Effector memory CD4-positive, alpha-beta T cell (primary cell): ENCODE measurements at regions not wholly inside any gene's neighbourhood (a gene's known extent, or its start where the extent isn't known, plus 50 kb on each side); places are given as distances from the start of the nearest gene placed in this dataset.

Experiments used
- DNase-seq, 3 donors: peaks; one replicate each; pipeline ENCODE4 v3.0.0-alpha.2; 2020
- H3K27ac ChIP-seq: 2 replicates; pipeline ENCODE4 v1.7.0; 2013; ENCODE audit warnings: mild to moderate bottlenecking, low read length, moderate library complexity; ENCODE audit not compliant: insufficient read depth, poor library complexity, severe bottlenecking
- H3K27me3 ChIP-seq: replicated peaks from 2 replicates; pipeline ENCODE4 v1.7.0; 2013; ENCODE audit warnings: mild to moderate bottlenecking, low read length; ENCODE audit not compliant: insufficient read depth, control insufficient read depth, poor library complexity, severe bottlenecking
- H3K36me3 ChIP-seq: 2 replicates; pipeline ENCODE4 v1.7.0; 2013; ENCODE audit warnings: mild to moderate bottlenecking, low read length, moderate library complexity; ENCODE audit not compliant: control insufficient read depth, insufficient read depth
- H3K4me1 ChIP-seq: 2 replicates; pipeline ENCODE4 v1.7.0; 2013; ENCODE audit warnings: low read length, mild to moderate bottlenecking; ENCODE audit not compliant: control insufficient read depth, insufficient read depth, poor library complexity, severe bottlenecking
- H3K4me3 ChIP-seq: 2 replicates; pipeline ENCODE4 v1.7.0; 2013; ENCODE audit warnings: low read length, low read depth, mild to moderate bottlenecking; ENCODE audit not compliant: insufficient read depth, poor library complexity, severe bottlenecking
- H3K9me3 ChIP-seq: 2 replicates; pipeline ENCODE4 v1.7.0; 2013; ENCODE audit warnings: mild to moderate bottlenecking, low read length, moderate library complexity; ENCODE audit not compliant: control insufficient read depth

DNA sequence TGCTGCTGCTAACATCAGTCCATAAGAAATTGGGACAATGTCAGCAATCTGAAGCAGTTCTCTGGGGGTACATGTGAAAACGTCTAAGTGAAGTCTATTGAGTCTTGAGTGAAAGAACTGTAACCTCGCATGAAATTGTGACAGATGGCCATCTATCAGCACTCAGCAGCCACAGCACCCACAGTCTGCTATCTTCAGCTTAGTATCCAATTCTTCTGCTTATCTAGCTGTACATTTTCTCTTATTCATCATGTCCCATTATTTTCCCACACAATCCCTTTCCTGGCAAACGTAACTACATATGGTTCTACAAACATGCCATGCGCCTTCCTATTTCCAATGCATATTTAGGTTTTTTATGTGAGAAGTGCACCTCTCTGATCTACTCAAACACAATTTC lies 629.7 kb downstream of the NTRK3 start:
- no peak for DNase-seq
- no peaks in the 10 kb centered on the region for H3K36me3 ChIP-seq
- no peak overlapping the region for H3K27ac ChIP-seq
- H3K4me3 ChIP-seq: no peak overlapping the region
- no peaks in the 10 kb centered on the region for H3K4me1 ChIP-seq
- H3K9me3 ChIP-seq: no peaks in the 10 kb centered on the region
- no peaks in the 10 kb centered on the region for H3K27me3 ChIP-seq

DNA sequence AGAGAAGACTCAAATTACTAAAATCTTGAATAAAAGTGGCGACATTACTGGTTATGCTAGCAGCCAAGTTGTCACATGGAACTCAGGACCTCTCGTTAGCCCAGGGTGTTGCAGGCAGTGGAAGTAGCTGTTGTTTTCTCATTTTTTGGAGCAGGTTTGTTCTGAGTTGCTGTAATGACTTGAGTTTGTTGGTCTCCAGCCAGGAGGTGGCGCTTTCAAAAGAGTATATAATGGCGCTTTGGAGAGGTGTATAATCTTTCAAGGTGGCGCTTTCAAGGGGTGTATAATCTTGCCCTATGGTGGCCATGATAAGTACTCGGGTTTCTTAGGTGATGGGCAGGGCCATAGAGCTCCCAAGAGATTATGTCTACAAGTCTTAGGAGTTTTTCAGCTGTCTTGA lies 632.7 kb downstream of the NTRK3 start:
- H3K4me3 ChIP-seq: no peak overlapping the region
- no peak for DNase-seq
- H3K27me3 ChIP-seq: no peaks in the 10 kb centered on the region
- no peaks in the 10 kb centered on the region for H3K4me1 ChIP-seq
- no peaks in the 10 kb centered on the region for H3K9me3 ChIP-seq
- H3K36me3 ChIP-seq: no peaks in the 10 kb centered on the region
- no peak overlapping the region for H3K27ac ChIP-seq

DNA sequence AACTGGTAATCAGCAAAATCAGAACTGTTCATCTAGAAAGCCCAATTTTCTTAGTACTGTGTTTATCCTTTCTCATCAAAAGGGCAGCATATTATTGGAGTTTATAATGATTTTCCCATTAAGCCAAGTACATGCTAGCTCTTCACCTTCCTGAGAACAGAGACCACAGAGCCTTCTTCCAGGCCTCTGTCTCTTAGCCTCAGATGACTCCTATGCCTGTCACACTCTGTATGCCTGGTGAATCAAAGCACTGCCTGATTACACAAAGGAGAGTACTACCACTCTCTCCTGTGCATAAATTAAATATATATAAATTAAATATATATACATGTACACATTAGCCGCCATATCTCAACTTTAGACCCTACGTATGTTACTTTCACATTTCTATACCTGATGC lies 636.1 kb downstream of the NTRK3 start:
- Histone ChIP-seq H3K9me3 (no peaks in the 10 kb centered on the region), H3K4me1 (no peaks in the 10 kb centered on the region), H3K36me3 (no peaks in the 10 kb centered on the region), H3K27me3 (no peaks in the 10 kb centered on the region), H3K4me3 (no peak overlapping the region), H3K27ac (no peak overlapping the region)
- no peak for DNase-seq

DNA sequence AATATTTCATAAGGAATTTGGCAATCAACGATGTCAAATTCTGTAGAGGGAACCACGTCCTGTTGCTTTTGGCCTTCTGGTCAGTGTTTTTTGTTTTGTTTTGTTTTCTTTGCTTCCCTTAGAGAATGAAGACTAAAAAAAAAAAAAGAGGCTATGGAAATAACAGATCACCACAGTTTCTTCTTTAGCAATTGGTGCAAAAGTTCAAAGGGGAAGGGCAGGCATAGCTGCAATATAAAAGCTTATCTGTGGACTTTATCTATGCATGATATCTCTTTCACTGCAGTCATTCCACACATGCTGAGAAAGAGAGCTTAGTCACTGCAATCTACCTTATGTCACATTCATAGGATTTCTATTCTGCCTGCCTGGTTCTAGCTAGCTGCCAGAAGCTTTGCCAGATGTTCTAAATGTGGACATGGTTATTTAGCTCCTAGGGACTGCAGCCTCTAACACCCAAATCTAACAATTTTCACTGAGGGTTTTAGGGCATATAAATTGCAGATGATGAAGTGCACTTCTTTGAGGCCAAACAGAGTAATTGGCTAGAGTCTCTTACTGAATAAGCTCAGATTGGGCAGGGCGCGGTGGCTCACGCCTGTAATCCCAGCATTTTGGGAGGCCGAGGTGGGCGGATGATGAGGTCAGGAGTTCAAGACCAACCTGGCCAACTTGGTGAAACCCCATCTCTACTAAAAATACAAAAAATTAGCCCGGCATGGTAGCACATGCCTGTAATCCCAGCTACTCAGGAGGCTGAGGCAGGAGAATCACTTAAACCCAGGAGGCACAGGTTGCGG lies 637.2 kb downstream of the NTRK3 start:
- DNase-seq: no peak
- Histone ChIP-seq H3K9me3 (no peaks in the 10 kb centered on the region), H3K27me3 (no peaks in the 10 kb centered on the region), H3K36me3 (no peaks in the 10 kb centered on the region), H3K27ac (no peak overlapping the region), H3K4me1 (no peaks in the 10 kb centered on the region), H3K4me3 (no peak overlapping the region)

DNA sequence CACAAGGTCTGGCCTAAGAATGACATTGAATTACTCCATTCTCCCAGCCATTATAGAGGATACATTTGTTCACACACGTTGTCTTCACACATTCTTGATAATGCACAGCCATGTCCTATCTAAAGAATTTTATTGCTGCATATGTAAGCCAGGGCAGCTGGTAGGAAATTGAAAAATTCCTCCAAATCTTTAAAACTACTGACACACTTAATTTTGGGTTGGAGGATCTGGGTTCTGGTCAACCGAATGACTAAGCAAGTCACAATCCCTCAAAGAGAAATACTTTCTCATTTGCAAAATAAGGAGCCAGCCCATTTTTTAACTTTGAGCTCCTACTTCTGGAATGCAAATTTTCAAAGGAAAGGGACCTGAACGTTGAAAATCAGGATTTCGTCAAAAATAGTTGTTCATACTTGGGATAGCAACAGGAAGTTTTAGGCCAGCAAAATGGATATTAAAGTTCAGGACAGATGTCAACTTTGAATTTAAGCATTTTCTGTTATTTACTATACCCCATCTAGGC lies 638.3 kb downstream of the NTRK3 start:
- Histone ChIP-seq H3K4me1 (no peaks in the 10 kb centered on the region), H3K27me3 (no peaks in the 10 kb centered on the region), H3K9me3 (no peaks in the 10 kb centered on the region), H3K36me3 (no peaks in the 10 kb centered on the region), H3K27ac (no peak overlapping the region), H3K4me3 (no peak overlapping the region)
- DNase-seq: no peak

DNA sequence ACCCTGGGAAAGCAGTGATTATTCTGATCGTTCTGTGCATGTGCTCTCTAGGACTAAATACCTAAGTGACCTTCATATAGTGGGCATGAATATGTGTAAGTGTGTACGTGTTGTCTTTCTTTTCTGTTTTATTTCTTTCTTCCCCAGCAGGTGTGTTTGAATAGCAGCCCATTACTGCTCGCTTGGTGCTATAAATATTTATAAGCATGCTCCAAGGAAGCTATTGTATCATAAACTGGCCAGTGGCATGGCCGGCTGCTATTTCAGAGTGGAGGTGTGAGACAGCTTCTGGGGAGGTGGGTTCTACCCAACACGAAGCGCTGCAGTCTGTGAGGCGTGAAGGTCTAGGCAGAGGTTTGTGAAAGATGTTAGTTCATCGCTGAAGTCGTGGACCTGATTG lies 641.8 kb downstream of the NTRK3 start:
- no peak for DNase-seq
- no peak overlapping the region for H3K4me3 ChIP-seq
- H3K27ac ChIP-seq: no peak overlapping the region
- no peaks in the 10 kb centered on the region for H3K27me3 ChIP-seq
- no peaks in the 10 kb centered on the region for H3K4me1 ChIP-seq
- H3K36me3 ChIP-seq: no peaks in the 10 kb centered on the region
- no peaks in the 10 kb centered on the region for H3K9me3 ChIP-seq

DNA sequence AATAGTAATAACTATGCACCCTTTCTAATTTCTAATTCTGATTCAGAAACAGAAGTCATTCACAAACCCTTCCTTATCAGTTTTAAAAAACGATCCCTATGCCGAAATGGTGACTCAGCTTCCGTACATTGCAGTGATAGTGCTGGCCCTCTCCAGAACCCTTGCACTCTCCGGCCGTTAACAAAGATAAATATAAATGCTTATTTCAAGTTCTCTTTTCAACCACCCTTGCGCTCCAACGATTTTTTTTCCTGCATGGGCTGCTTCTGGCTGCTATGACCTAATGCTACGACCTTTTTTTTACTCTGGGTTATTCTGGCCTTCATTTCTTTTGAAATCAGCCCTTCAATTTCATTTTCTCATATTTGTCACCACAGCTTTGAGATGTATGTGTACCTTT lies 646.2 kb downstream of the NTRK3 start:
- Histone ChIP-seq H3K27ac (no peak overlapping the region), H3K4me1 (no peaks in the 10 kb centered on the region), H3K27me3 (no peaks in the 10 kb centered on the region), H3K36me3 (no peaks in the 10 kb centered on the region), H3K9me3 (no peaks in the 10 kb centered on the region), H3K4me3 (no peak overlapping the region)
- no peak for DNase-seq

DNA sequence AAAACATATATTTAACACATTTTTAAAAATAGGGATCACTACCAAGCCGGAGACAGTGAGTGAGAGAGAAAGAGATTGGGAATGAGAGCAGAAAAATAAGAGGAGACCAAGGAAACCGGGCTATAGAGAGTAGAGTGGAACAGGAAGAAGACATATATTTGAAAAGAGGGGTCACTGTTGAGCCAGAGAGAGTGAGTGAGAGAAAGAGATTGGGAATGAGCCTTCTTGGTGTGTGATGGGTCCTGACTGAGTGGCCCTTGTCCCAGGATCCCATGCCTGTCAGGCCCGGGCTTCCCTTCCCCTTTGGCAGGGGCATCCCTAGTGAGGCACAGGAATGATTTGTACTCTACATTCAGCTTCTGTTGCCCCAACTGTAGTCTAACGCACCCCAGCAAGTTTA lies 646.6 kb downstream of the NTRK3 start:
- Histone ChIP-seq H3K4me1 (no peaks in the 10 kb centered on the region), H3K36me3 (no peaks in the 10 kb centered on the region), H3K27me3 (no peaks in the 10 kb centered on the region), H3K4me3 (no peak overlapping the region), H3K27ac (no peak overlapping the region), H3K9me3 (no peaks in the 10 kb centered on the region)
- DNase-seq: no peak

DNA sequence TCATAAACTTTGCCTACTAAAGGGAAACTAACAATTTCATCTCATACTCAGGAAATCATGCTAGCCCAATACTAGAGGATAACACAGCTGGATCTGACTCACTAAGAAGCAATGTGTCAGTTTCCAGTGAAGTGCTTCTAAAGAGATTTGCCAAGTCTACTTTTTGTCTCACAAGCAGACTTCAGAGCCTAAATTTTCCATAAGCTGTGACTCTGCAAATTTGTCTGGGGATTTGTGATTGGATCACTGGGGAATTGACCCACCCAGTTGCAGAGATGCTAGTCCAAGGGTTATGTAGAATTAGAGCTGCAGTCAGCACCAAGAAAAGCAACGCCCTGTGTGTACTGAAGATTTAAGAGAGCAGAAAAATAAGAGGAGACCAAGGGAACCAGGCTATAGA lies 647.1 kb downstream of the NTRK3 start:
- Histone ChIP-seq H3K4me3 (no peak overlapping the region), H3K9me3 (no peaks in the 10 kb centered on the region), H3K36me3 (no peaks in the 10 kb centered on the region), H3K4me1 (no peaks in the 10 kb centered on the region), H3K27ac (no peak overlapping the region), H3K27me3 (no peaks in the 10 kb centered on the region)
- DNase-seq: no peak

DNA sequence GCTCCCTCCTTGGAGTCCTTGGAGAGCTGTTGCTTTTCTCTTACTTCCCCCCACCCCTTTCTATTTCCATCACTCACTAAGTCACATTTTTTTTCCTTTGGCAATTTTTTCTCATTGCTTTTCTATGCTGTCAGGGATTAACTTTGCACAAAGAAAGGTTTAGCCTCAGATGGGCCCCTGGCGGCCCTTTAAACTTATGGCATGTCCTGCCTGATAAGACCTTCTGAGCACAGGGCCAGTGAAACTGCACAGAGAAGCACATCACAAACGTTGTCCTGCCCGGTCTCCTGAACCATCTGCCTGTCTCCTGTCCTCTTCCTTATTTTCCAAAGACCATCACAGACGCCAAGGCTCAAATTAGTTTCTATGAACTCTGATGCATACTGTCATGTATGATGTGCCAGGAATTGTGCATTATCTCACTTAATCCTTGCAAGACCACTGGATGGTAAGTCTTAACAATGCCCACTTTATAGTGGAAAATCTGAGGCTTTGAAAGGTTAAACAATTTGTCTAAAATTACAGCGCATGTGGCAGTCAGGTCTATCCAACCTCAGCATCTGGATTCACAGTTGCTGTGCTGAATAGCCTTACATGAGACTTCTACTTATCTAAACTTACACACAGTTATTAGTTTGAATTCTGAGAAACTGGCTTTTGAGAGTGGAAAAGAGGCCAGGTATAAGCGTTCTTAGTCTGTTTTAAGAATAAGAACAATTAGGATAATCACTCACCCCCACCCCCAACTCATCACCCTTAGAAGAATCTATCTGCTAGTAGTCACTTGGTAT lies 648.1 kb downstream of the NTRK3 start:
- Histone ChIP-seq H3K27me3 (no peaks in the 10 kb centered on the region), H3K4me1 (no peaks in the 10 kb centered on the region), H3K27ac (no peak overlapping the region), H3K36me3 (no peaks in the 10 kb centered on the region), H3K4me3 (no peak overlapping the region), H3K9me3 (no peaks in the 10 kb centered on the region)
- DNase-seq: no peak
